ENCODE measurements at regions not wholly inside any gene's neighbourhood (a gene's known extent, or its start where the extent isn't known, plus 50 kb on each side); places are given as distances from the start of the nearest gene placed in this dataset.
A peak's percentile ranks its signal among the peaks of the same experiment; 100 is the strongest.

GRCh38 chr6:6996124-6996523, 111.6 kb upstream of the RREB1 start:
- no peak overlapping the region for H3K4me3 ChIP-seq (replicated peaks; ENCODE audit: low read depth, low read length)
- TF ChIP-seq CTCF (IDR thresholded peaks at IDR 0.05; ENCODE audit: low read length, missing control alignments): no peak
- DNase-seq (ENCODE audit: low read depth): no peak

GRCh38 chr6:6997263-6998193, 110.2 kb upstream of the RREB1 start:
- no peak for TF ChIP-seq CTCF (IDR thresholded peaks at IDR 0.05; ENCODE audit: low read length, missing control alignments)
- no peak overlapping the region for H3K4me3 ChIP-seq (replicated peaks; ENCODE audit: low read depth, low read length)

GRCh38 chr6:6998194-6998569, 109.6 kb upstream of the RREB1 start:
- no peak for TF ChIP-seq CTCF (IDR thresholded peaks at IDR 0.05; ENCODE audit: low read length, missing control alignments)
- no peak overlapping the region for H3K4me3 ChIP-seq (replicated peaks; ENCODE audit: low read depth, low read length)
- no peak for DNase-seq (ENCODE audit: low read depth)

More at GRCh38 chr6:6997263-6998193, 110.2 kb upstream of the RREB1 start:
- DNase-seq (ENCODE audit: low read depth): no peak

GRCh38 chr6:7000825-7001777, 106.7 kb upstream of the RREB1 start:
- TF ChIP-seq CTCF (IDR thresholded peaks at IDR 0.05; ENCODE audit: low read length, missing control alignments): no peak

DNA sequence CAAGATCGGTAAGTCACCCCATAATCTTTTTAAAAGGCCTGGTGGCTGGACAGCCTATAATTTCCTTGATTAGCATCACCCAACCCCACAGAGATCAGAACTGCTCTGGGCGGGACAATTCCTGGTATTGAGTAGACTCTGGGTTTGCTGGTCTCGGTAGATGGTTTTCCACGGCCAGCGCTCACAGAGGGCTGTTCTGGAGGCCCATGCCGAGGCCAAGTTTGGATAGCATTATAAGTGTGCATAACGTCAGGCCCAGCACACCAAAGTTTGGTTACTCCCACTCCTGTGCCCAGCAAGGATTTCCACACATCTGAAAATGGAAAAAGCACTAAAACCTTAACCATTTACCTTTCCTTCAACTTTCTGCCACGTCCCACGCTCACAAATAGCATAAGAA, 104.7 kb upstream of the RREB1 start:
- TF ChIP-seq CTCF (IDR thresholded peaks at IDR 0.05; ENCODE audit: low read length, missing control alignments): no peak
- DNase-seq (ENCODE audit: low read depth): no peak
- no peak overlapping the region for H3K4me3 ChIP-seq (replicated peaks; ENCODE audit: low read depth, low read length)

More at GRCh38 chr6:7000825-7001777, 106.7 kb upstream of the RREB1 start:
- H3K4me3 ChIP-seq (replicated peaks; ENCODE audit: low read depth, low read length): no peak overlapping the region
- DNase-seq (ENCODE audit: low read depth): no peak

GRCh38 chr6:7004581-7005297, 103.0 kb upstream of the RREB1 start:
- peak; percentile 86 for DNase-seq (ENCODE audit: low read depth)
- TF ChIP-seq CTCF (IDR thresholded peaks at IDR 0.05; ENCODE audit: low read length, missing control alignments): no peak
- no peak overlapping the region for H3K4me3 ChIP-seq (replicated peaks; ENCODE audit: low read depth, low read length)

Measured in fibroblast of pulmonary artery (primary cell).